ENCODE measurements at regions not wholly inside any gene's neighbourhood (a gene's known extent, or its start where the extent isn't known, plus 50 kb on each side); places are given as distances from the start of the nearest gene placed in this dataset.

DNA sequence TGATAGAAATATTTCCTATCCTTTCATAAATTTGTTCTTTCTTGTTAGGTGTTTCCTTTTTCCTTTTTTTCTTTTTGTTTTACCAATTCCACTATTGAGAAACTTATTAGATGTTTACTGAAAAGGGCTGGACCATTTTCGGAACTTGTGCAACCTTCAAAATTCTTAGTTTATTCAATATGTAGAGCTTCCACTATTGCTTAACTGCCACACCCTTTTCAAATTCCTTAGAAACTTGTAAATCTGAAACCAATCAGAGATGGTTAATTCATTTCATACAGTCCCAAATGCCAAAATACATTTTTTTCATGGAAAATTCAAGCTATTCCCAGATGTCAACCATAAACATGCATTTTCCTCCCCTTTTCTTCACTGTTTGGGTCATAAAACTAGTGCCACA, 66.1 kb upstream of the SLC39A8 start:
- no peak overlapping the region for H2BK5ac ChIP-seq (ENCODE audit: low read depth, low read length, poor library complexity, severe bottlenecking)
- no peak overlapping the region for H3K4ac ChIP-seq (ENCODE audit: low read depth, low read length)
- H2BK120ac ChIP-seq (ENCODE audit: low read depth, low read length) = no peak overlapping the region
- no peaks in the 10 kb centered on the region for H3K79me1 ChIP-seq (ENCODE audit: low read depth in 1 of 2, low read length in 2 of 2)
- no peak overlapping the region for H2AK5ac ChIP-seq (ENCODE audit: low read depth, low read length)
- no TSS peak for BruUV-seq (replicated peaks)
- no peak overlapping the region for H4K91ac ChIP-seq (ENCODE audit: insufficient read depth, low read depth, low read length)
- no peak overlapping the region for H4K5ac ChIP-seq (ENCODE audit: low read depth, low read length)
- H3K27me3 ChIP-seq (ENCODE audit: control insufficient read depth, insufficient read depth, low read length) = no peaks in the 10 kb centered on the region
- WGBS, 2 experiments (ENCODE audit: extremely low coverage in 2 of 2, insufficient read length in 1 of 2) = no CpG with 5 or more reads among the region's 1 CpG
- ATAC-seq (ENCODE audit: low read depth) (no peak), DNase-seq (no peak)
- intact Hi-C loops (cut with micrococcal nuclease) = no loop called here
- no peak overlapping the region for H3K27ac ChIP-seq (ENCODE audit: insufficient read depth, low read length)
- no peaks in the 10 kb centered on the region for H3K9me1 ChIP-seq (ENCODE audit: insufficient read depth, low read length)
- ChIA-PET POLR2A (ENCODE audit: unreplicated experiment) (no interaction called here), CTCF (interaction anchor here (0.6 kb wide), 1 partner anchor 9 kb away, joined by 3 read pairs; no protein-coding TSS in a partner anchor)
- no peak overlapping the region for H3K23ac ChIP-seq (ENCODE audit: low read depth, low read length)
- in situ Hi-C loops (cut with MboI; ENCODE audit: low sequenced_read_pairs) = no loop called here
- no peak overlapping the region for H4K8ac ChIP-seq (ENCODE audit: low read depth in 2 of 2, low read length in 2 of 2)
- H3K4me2 ChIP-seq (ENCODE audit: low read depth, low read length) = no peak overlapping the region
- no peak overlapping the region for H3K9ac ChIP-seq (ENCODE audit: low read depth, low read length)
- no peaks in the 10 kb centered on the region for H3K36me3 ChIP-seq (ENCODE audit: control insufficient read depth, insufficient read depth, low read length)
- no peak overlapping the region for H3K14ac ChIP-seq (replicated peaks; ENCODE audit: low read depth, low read length)
- H2BK15ac ChIP-seq (ENCODE audit: low read depth, low read length) = no peak overlapping the region
- no peak overlapping the region for H3K4me3 ChIP-seq (ENCODE audit: insufficient read depth, low read depth, low read length)
- no peaks in the 10 kb centered on the region for H3K9me3 ChIP-seq (ENCODE audit: control insufficient read depth, insufficient read depth, low read length)
- H3K18ac ChIP-seq (ENCODE audit: low read depth, low read length) = no peak overlapping the region
- no peak overlapping the region for H2AFZ ChIP-seq (replicated peaks; ENCODE audit: low read length, poor library complexity)
- no peaks in the 10 kb centered on the region for H3K4me1 ChIP-seq (ENCODE audit: control insufficient read depth, insufficient read depth, low read length)
- H2BK20ac ChIP-seq (ENCODE audit: low read depth, low read length) = no peak overlapping the region
- no peaks in the 10 kb centered on the region for H4K20me1 ChIP-seq (ENCODE audit: insufficient read depth, low read length)
- dilution Hi-C loops (cut with HindIII; ENCODE audit: low sequenced_read_pairs, unreplicated experiment) = no loop called here
- H3K56ac ChIP-seq (ENCODE audit: extremely low read depth, insufficient read depth, low read length) = no peak overlapping the region
- no peak overlapping the region for H2AK9ac ChIP-seq (replicated peaks; ENCODE audit: low read depth, low read length, poor library complexity)
- TF ChIP-seq CHD1 (IDR thresholded peaks at IDR 0.05; ENCODE audit: low read depth, low read length) (no peak), POLR2A (IDR thresholded peaks at IDR 0.05; ENCODE audit: low read depth, low read length) (no peak), RFX5 (IDR thresholded peaks at IDR 0.05; ENCODE audit: low read depth, low read length) (no peak)
- TF ChIP-seq, protein P1, sequence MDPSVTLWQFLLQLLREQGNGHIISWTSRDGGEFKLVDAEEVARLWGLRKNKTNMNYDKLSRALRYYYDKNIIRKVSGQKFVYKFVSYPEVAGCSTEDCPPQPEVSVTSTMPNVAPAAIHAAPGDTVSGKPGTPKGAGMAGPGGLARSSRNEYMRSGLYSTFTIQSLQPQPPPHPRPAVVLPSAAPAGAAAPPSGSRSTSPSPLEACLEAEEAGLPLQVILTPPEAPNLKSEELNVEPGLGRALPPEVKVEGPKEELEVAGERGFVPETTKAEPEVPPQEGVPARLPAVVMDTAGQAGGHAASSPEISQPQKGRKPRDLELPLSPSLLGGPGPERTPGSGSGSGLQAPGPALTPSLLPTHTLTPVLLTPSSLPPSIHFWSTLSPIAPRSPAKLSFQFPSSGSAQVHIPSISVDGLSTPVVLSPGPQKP (IDR thresholded peaks at IDR 0.05; ENCODE audit: borderline replicate concordance, low read depth, low read length) = no peak
- TF ChIP-seq, protein P2, sequence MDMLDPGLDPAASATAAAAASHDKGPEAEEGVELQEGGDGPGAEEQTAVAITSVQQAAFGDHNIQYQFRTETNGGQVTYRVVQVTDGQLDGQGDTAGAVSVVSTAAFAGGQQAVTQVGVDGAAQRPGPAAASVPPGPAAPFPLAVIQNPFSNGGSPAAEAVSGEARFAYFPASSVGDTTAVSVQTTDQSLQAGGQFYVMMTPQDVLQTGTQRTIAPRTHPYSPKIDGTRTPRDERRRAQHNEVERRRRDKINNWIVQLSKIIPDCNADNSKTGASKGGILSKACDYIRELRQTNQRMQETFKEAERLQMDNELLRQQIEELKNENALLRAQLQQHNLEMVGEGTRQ (IDR thresholded peaks at IDR 0.05; ENCODE audit: low read depth, low read length) = no peak

Data from IMR-90 (cell line).